GM12872 (cell line): ENCODE measurements at regions not wholly inside any gene's neighbourhood (a gene's known extent, or its start where the extent isn't known, plus 50 kb on each side); places are given as distances from the start of the nearest gene placed in this dataset.

Experiments used
- TF ChIP-seq, protein P1 (sequence below): IDR thresholded peaks from 3 replicates; pipeline ENCODE4 v1.5.1; 2011; ENCODE audit warnings: low read depth, mild to moderate bottlenecking, low read length, moderate library complexity; ENCODE audit not compliant: insufficient read depth

DNA sequence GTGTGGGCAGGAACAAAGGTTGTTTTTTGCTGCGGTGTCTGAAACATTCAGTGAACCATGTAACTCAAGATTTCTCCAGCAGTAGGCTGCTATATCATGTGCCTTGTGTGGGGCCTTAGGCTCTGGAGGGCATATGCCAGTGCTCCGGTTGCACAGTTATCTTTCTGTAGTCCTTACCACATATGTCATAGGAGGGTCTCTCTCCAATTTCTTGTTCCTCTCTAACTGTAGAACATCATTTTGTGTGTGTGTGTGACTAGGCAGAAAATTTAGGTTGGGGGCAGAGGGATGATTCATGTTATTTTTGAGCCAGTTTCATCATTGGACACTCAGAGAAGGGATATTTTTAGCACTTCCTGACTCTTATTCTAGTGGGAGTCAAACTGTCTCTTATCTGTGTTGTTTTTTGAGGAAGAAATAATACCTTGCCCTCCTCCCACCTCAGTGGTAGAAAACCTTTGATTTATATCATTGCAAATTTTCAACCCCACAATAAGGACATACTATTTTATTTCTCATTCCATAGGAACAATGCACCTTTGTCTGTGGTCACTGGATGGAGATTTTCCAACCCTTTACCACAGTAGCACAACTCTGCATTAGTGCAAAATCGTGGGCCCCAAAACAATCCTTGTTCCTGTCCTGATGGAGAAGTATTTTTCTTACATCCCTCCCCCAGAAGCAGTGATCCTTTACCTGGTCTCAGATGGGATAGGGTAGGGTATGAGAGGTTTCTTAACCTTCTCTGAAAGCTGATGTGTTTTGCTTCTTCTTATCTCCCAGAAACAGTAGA, 113.9 kb downstream of the CCDC74A start:
- TF ChIP-seq, protein P1, sequence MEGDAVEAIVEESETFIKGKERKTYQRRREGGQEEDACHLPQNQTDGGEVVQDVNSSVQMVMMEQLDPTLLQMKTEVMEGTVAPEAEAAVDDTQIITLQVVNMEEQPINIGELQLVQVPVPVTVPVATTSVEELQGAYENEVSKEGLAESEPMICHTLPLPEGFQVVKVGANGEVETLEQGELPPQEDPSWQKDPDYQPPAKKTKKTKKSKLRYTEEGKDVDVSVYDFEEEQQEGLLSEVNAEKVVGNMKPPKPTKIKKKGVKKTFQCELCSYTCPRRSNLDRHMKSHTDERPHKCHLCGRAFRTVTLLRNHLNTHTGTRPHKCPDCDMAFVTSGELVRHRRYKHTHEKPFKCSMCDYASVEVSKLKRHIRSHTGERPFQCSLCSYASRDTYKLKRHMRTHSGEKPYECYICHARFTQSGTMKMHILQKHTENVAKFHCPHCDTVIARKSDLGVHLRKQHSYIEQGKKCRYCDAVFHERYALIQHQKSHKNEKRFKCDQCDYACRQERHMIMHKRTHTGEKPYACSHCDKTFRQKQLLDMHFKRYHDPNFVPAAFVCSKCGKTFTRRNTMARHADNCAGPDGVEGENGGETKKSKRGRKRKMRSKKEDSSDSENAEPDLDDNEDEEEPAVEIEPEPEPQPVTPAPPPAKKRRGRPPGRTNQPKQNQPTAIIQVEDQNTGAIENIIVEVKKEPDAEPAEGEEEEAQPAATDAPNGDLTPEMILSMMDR, result no peak

DNA sequence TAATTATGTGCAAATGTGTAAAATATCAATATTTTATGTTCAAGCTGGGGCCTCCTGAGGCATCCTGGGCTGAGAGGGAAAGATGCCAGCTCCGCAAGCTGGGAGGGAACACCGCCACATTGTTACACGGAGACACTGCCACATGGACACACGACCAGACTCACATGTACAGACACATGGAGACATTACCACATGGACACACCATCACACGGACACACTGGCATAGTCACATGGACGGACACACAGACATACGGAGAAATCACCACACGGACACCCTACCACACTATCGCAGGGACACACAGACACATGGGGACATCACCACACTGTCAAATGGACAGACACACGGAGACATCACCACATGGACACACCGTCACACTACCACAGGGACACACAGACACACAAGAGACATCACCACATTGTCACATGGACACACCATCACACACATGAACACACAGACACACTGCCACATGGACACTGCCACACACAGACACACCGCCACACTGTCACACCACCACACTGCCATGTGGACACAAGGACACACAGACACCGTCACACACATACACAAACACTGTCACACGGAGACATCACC, 117.6 kb downstream of the CCDC74A start:
- TF ChIP-seq, protein P1, result no peak

DNA sequence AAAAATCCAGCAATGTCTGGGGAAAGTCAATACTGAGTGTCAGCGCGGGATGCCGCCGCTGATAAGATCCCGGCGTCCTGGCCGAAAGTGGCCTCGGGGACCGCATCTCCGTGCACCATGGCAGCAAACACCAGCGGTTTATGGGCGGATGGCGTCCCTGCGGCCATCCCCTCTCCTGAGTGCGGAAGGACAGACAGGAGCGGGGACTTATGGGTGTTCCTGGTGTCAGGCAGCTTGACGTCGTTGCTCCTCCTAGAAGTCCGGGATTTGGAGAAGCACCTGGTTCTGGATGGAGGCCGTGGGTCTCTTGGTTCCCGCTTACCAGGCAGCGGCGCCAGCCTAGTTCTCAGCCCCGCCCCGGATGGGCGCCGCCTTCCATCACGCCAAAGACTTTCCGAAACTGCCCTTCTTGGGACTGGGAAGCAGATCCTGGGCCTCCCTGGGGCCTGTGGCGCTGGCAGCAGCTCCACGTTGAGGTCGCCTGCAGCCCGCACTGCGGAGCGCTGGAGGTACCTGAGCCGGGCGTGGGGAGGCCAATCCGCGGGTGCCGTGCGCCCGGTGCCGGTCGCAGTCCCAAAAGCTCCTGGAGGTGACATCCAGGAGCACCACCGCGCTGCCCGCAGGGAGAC, 119.1 kb downstream of the CCDC74A start:
- TF ChIP-seq, protein P1, result no peak

DNA sequence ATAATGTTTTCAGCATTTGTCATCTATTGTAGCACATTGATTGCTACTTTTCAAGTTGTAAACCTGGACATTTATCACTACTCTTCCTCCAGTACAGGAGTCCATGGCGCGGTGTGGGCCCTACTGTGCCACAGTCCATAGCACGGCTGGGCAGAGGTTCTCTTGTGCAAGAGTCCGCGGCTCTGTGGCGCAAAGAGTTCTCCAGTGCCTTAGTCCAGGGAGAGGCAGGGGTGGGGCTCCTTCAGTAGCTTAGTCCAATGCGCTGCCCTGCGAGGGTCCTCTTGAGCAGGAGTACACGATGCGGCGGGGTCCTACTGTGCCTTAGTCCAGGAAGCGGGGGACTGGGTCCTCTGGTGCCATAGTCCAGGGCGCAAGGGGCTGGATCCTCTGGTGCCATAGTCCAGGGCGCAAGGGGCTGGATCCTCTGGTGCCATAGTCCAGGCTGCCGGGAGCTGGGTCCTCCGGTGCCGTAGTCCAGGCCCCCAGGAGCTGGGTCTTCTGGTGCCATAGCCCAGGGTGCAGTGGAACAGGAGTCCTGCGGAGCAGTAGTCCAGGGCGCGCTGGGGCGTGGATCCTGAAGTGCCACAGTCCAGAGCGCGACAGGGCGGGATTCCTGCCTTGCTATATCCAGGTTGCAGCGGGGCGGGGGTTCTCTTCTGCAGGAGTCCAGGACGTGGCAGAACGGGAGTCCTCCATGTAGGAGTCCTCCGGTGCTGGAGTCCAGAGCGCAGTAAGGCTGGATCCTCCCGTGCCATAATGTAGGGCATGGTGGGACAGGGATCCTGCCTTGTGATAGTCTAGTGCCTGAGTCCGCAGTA, 129.3 kb downstream of the CCDC74A start:
- TF ChIP-seq, protein P1, result no peak

DNA sequence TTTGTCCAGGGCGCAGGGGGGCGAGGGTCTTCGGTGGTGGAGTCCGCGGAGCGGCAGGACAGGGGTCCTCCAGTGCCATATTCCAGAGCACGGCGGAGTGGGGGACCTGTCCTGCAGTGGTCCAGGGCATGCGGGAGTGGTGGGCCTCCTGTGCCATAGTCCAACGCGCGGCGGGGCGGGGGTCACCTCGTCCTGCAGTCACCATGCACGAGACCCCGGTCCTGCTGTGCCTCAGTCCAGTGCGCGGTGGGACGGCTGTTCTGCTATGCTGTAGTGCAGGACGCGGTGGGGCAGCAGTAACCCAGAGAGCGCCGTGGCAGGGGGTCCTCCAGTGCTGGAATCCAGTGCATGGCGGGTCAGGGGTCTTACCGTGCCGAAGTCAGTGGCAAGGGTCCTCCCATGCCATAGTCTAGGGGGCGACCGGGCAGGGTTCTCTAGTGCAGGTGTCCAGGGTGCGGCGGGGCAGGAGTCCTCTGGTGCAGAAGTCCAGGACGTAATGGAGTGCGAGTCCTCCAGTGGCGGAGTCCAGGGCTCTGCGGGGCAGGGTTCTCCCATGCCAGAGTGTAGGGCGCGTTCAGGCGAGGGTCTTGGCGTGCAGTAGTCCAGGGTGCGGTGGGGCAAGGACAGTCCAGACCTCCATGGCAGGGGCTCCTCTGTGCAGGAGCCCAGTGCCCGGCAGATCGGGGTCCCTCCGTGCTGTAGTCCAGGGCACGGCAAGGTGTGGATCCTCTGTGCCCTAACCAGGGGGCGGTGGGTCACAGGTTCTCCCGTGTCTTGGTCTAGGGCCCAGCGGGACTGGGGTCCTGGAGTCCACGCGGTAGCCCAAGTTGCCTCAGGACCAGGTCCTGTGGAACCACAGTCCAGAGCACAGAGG, 130.4 kb downstream of the CCDC74A start:
- TF ChIP-seq, protein P1, result no peak

DNA sequence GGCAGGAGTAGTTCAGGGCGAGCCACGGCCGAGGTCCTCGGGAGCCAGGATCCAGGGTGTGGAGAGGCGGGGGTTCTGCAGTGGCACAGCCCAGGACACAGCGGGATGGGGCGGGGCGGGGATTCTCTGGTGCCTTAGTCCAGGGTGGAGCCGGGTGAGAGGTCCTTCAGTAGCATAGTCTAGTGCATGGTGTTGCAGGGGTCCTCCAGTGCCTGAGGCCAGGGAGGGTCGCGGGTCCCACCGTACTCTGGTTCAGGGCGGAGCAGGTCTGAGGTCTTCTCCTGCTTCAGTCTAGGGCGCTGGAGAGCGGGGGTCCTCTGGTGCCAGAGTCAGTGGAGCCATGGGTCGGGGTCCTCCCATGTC, 131.1 kb downstream of the CCDC74A start:
- TF ChIP-seq, protein P1, result no peak
